ENCODE measurements at regions not wholly inside any gene's neighbourhood (a gene's known extent, or its start where the extent isn't known, plus 50 kb on each side); places are given as distances from the start of the nearest gene placed in this dataset.

DNA sequence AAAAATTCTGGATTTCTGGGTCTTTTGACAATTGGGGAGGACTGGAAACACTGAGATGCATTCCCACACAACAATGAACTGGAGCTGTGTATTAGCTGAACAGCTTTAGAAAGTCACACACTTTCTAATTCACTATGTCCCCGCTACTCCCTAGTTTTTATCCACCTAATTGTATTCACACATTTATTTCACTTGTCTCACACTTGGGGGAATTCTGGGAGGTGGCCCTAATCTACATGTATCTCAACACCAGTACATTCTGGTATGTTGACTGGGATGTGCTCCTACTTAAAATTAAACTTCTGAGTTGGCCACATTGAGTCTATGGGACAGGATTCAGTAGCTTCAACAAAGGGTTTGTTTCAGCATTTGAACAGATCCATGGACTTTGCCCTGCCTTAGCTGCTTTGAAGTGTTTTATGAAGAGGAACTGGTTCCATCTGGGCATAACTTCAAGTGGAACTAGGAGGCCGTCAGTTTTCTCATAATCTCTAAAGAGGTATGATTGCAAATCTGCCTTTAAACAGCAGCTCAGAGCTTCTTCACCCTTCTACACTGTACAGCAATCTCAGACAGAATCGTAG lies 106.5 kb upstream of the CMC1 start:
- POLR2A ChIA-PET, result interaction anchor here (0.8 to 1.2 kb wide), 4 partner anchors 20 to 214 kb away, joined by 3 to 9 read pairs (median 4); partner anchors contain the start of genes AZI2, CMC1 and ZCWPW2
- TF ChIP-seq ZNF441 (CRISPR knock-in tag; IDR thresholded peaks at IDR 0.05; ENCODE audit: borderline replicate concordance) (no peak), ZNF570 (CRISPR knock-in tag; IDR thresholded peaks at IDR 0.05; ENCODE audit: borderline replicate concordance) (no peak), SRF (IDR thresholded peaks at IDR 0.05; ENCODE audit: low read depth, low read length) (no peak), ZNF468 (CRISPR knock-in tag; IDR thresholded peaks at IDR 0.05) (no peak), AKAP8 (CRISPR knock-in tag; IDR thresholded peaks at IDR 0.05) (no peak), ZNF280B (CRISPR knock-in tag; IDR thresholded peaks at IDR 0.05; ENCODE audit: borderline replicate concordance) (no peak), NFIC (IDR thresholded peaks at IDR 0.05; ENCODE audit: low read length) (peak; percentile 41; the same call in 1 of the 2 replicates), ZBTB8A (CRISPR knock-in tag; IDR thresholded peaks at IDR 0.05; ENCODE audit: borderline replicate concordance, low read depth) (no peak), MATR3 (CRISPR knock-in tag; IDR thresholded peaks at IDR 0.05) (no peak), ZNF660 (CRISPR knock-in tag; IDR thresholded peaks at IDR 0.05; ENCODE audit: borderline replicate concordance, low read depth) (no peak), SMAD9 (CRISPR knock-in tag; IDR thresholded peaks at IDR 0.05) (no peak), SP2 (CRISPR knock-in tag; IDR thresholded peaks at IDR 0.05) (no peak), LCORL (IDR thresholded peaks at IDR 0.05) (no peak), LCORL (CRISPR knock-in tag; IDR thresholded peaks at IDR 0.05) (0 out of 2 replicates have a peak, but pooled peaks have one; percentile 24), PCBP1 (IDR thresholded peaks at IDR 0.05; ENCODE audit: borderline replicate concordance, low read depth, low read length) (no peak), KLF16 (CRISPR knock-in tag; IDR thresholded peaks at IDR 0.05) (0 out of 4 replicates have a peak, but pooled peaks of 1 of the 2 experiments have one; percentile 35), ZNF44 (CRISPR knock-in tag; IDR thresholded peaks at IDR 0.05) (no peak), ZNF781 (CRISPR knock-in tag; IDR thresholded peaks at IDR 0.05; ENCODE audit: borderline replicate concordance, not compliant biosample characterization) (no peak), NCOA1 (CRISPR knock-in tag; IDR thresholded peaks at IDR 0.05) (no peak)
- TF ChIP-seq, protein P1, sequence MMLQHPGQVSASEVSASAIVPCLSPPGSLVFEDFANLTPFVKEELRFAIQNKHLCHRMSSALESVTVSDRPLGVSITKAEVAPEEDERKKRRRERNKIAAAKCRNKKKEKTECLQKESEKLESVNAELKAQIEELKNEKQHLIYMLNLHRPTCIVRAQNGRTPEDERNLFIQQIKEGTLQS (CRISPR knock-in tag; IDR thresholded peaks at IDR 0.05), result no peak
- TF ChIP-seq, protein P2, sequence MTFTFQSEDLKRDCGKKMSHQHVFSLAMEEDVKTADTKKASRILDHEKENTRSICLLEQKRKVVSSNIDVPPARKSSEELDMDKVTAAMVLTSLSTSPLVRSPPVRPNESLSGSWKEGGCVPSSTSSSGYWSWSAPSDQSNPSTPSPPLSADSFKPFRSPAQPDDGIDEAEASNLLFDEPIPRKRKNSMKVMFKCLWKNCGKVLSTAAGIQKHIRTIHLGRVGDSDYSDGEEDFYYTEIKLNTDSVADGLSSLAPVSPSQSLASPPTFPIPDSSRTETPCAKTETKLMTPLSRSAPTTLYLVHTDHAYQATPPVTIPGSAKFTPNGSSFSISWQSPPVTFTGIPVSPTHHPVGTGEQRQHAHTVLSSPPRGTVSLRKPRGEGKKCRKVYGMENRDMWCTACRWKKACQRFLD (CRISPR knock-in tag; IDR thresholded peaks at IDR 0.05; ENCODE audit: borderline replicate concordance), result no peak
- TF ChIP-seq, protein P3, sequence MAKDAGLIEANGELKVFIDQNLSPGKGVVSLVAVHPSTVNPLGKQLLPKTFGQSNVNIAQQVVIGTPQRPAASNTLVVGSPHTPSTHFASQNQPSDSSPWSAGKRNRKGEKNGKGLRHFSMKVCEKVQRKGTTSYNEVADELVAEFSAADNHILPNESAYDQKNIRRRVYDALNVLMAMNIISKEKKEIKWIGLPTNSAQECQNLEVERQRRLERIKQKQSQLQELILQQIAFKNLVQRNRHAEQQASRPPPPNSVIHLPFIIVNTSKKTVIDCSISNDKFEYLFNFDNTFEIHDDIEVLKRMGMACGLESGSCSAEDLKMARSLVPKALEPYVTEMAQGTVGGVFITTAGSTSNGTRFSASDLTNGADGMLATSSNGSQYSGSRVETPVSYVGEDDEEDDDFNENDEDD (CRISPR knock-in tag; IDR thresholded peaks at IDR 0.05; ENCODE audit: borderline replicate concordance), result no peak

More for the DNA sequence above, 106.5 kb upstream of the CMC1 start:
- no peaks in the 10 kb centered on the region for H3K79me2 ChIP-seq (ENCODE audit: insufficient read depth, low read length)
- H3K4me3 ChIP-seq (replicated peaks in 1 of 3; ENCODE audit: insufficient read depth in 1 of 3, low read depth in 2 of 3, low read length in 3 of 3), result peak overlapping the region in 1 of 3 experiments; percentile 9; a peak in 1 of 6 replicates
- no peaks in the 10 kb centered on the region for H4K20me1 ChIP-seq (ENCODE audit: insufficient read depth, low read length)
- peaks cover 56% of the 10 kb centered on the region for H3K4me1 ChIP-seq (ENCODE audit: insufficient read depth, low read length)
- 20% methylated on average over 3 of the region's 3 CpGs for WGBS (ENCODE audit: low lambda C conversion rate)
- no peaks in the 10 kb centered on the region for H3K27me3 ChIP-seq (ENCODE audit: control insufficient read depth in 1 of 2, insufficient read depth in 2 of 2, low read length in 2 of 2)
- CTCF ChIA-PET (ENCODE audit: low intra/inter-chr PET ratio, low total read pairs), result no interaction called here
- H3K27ac ChIP-seq (ENCODE audit: extremely low read length, insufficient read depth, low read length), result peak overlapping the region; percentile 10
- H3K9ac ChIP-seq (ENCODE audit: insufficient read depth, low read depth, low read length), result no peak overlapping the region
- peak overlapping the region; percentile 42 for H3K4me2 ChIP-seq (ENCODE audit: low read depth, low read length)
- DNase-seq (ENCODE audit: low spot score) (peak; percentile 83), FAIRE-seq (peak; percentile 76), ATAC-seq (peak; percentile 92)
- no TSS peak for BruUV-seq (replicated peaks)
- H3K36me3 ChIP-seq (replicated peaks in 1 of 2; ENCODE audit: control insufficient read depth in 1 of 2, insufficient read depth in 2 of 2, low read length in 2 of 2), result no peaks in the 10 kb centered on the region
- in situ Hi-C loops (cut with HindIII; ENCODE audit: extremely low pct_ligation_motif_present, low pct_unique_long_range_greater_than_20kb) (no loop called here), intact Hi-C loops (cut with micrococcal nuclease; ENCODE audit: unreplicated experiment) (loop anchor here (1.0 to 2.0 kb wide), 2 partner anchors 20 to 106 kb away; partner anchors contain the start of gene CMC1)
- no peak overlapping the region for H2AFZ ChIP-seq (ENCODE audit: low read length)
- no peaks in the 10 kb centered on the region for H3K9me3 ChIP-seq (ENCODE audit: low read length)

All from HepG2 (cell line).